ENCODE measurements at regions not wholly inside any gene's neighbourhood (a gene's known extent, or its start where the extent isn't known, plus 50 kb on each side); places are given as distances from the start of the nearest gene placed in this dataset.

DNA sequence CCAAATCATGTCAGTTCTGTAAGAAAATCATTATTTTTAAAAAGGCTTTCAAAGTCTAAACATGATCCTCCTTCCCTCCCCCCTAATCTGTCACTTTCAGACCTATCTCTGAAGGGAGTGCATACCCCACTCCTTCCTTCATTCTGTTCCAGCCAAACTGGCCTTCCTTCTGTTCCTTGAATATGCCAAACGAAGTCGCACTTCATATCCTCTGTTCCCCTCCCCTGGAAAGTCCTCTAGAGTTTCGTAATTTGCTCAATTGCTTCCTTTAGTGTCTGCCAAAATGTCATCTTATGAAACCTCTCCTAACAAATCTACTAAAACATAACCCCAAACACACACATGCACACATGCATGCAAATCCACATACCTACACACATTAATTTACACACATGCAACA lies 69.5 kb upstream of the TUSC7 start:
- no peaks in the 10 kb centered on the region for H3K27me3 ChIP-seq
- no peaks in the 10 kb centered on the region for H3K4me1 ChIP-seq
- H3K4me3 ChIP-seq = no peak overlapping the region
- 48% methylated on average over 3 of the region's 3 CpGs for WGBS (ENCODE audit: insufficient coverage, low coverage, low lambda C conversion rate, missing lambda C conversion rate)
- H3K36me3 ChIP-seq = no peaks in the 10 kb centered on the region
- intact Hi-C loops (cut with DNase I) = no loop called here
- no peak for TF ChIP-seq POLR2A (IDR thresholded peaks at IDR 0.05)
- TF ChIP-seq, protein P1, sequence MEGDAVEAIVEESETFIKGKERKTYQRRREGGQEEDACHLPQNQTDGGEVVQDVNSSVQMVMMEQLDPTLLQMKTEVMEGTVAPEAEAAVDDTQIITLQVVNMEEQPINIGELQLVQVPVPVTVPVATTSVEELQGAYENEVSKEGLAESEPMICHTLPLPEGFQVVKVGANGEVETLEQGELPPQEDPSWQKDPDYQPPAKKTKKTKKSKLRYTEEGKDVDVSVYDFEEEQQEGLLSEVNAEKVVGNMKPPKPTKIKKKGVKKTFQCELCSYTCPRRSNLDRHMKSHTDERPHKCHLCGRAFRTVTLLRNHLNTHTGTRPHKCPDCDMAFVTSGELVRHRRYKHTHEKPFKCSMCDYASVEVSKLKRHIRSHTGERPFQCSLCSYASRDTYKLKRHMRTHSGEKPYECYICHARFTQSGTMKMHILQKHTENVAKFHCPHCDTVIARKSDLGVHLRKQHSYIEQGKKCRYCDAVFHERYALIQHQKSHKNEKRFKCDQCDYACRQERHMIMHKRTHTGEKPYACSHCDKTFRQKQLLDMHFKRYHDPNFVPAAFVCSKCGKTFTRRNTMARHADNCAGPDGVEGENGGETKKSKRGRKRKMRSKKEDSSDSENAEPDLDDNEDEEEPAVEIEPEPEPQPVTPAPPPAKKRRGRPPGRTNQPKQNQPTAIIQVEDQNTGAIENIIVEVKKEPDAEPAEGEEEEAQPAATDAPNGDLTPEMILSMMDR (IDR thresholded peaks at IDR 0.05) = no peak
- no peak for DNase-seq
- no peaks in the 10 kb centered on the region for H3K9me3 ChIP-seq
- no peak overlapping the region for H3K27ac ChIP-seq
- ATAC-seq = no peak

DNA sequence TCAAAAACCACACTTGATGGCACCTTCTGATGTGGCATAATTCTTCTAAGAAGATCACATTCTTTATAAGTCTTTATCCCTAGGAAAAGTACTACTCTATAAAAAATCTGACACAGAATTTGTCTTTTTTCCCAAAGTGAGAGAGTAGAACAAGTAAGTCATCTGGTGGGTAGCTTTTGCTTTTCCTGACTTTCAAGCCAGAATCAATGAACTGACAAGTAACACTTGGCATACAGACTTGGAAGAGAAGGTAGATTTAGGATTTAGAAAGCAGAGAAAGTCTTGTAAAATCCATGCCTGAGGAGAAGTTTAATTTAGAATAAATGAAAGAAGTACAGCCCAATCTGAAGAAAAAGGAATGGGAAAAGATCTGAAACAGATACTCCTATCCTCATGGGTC lies 66.6 kb upstream of the TUSC7 start:
- DNase-seq (no peak), ATAC-seq (no peak)
- no peak for TF ChIP-seq POLR2A (IDR thresholded peaks at IDR 0.05)
- TF ChIP-seq, protein P1 (IDR thresholded peaks at IDR 0.05) = no peak
- Histone ChIP-seq H3K4me3 (no peak overlapping the region), H3K27ac (no peak overlapping the region), H3K27me3 (no peaks in the 10 kb centered on the region), H3K36me3 (no peaks in the 10 kb centered on the region), H3K4me1 (no peaks in the 10 kb centered on the region), H3K9me3 (no peaks in the 10 kb centered on the region)
- intact Hi-C loops (cut with DNase I) = no loop called here

DNA sequence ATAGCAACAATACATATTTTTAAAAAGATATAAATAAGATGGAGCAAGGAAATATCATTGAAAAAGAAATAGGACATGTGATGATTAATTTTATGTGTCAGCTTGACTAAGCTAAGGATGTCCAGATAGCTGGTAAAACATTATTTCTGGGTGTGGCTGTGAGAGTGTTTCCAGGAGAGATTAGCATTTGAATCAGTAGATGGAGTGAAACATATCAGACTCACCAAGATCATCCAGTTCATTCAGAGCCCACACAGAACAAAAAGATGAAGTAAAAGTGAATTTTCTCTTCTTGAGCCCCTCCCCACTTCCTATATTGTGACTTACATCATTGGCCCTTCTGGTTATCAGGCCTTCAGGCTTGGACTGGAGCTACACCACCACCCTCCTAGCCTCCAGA lies 61.6 kb upstream of the TUSC7 start:
- Histone ChIP-seq H3K27ac (no peak overlapping the region), H3K4me1 (no peaks in the 10 kb centered on the region), H3K4me3 (no peak overlapping the region), H3K27me3 (no peaks in the 10 kb centered on the region), H3K9me3 (no peaks in the 10 kb centered on the region), H3K36me3 (no peaks in the 10 kb centered on the region)
- intact Hi-C loops (cut with DNase I) = no loop called here
- TF ChIP-seq, protein P1 (IDR thresholded peaks at IDR 0.05) = no peak
- TF ChIP-seq POLR2A (IDR thresholded peaks at IDR 0.05) = no peak
- ATAC-seq (no peak), DNase-seq (no peak)

Small RNAs in the stretch of these regions (small RNA-seq; reads per million reads assigned to genes)
- gene RN7SL582P = 0 reads per million in 2 experiments
